HFFc6 (cell line): ENCODE measurements at regions not wholly inside any gene's neighbourhood (a gene's known extent, or its start where the extent isn't known, plus 50 kb on each side); places are given as distances from the start of the nearest gene placed in this dataset.

Source experiments
- DNase-seq: peaks from one replicate; pipeline ENCODE4 v3.0.0-alpha.2; 2018
- H3K27ac Mint-ChIP-seq: 2 replicates; pipeline ENCODE4 v1.8.0; 2020; ENCODE audit warnings: mild to moderate bottlenecking, mixed read lengths
- H3K27me3 Mint-ChIP-seq: 2 replicates; pipeline ENCODE4 v1.8.0; 2021; ENCODE audit warnings: mild to moderate bottlenecking, moderate library complexity, mixed read lengths; ENCODE audit not compliant: insufficient read depth
- H3K36me3 Mint-ChIP-seq: 2 replicates; pipeline ENCODE4 v1.8.0; 2021; ENCODE audit warnings: low read depth, mixed read lengths
- H3K4me1 Mint-ChIP-seq: 2 replicates; pipeline ENCODE4 v1.8.0; 2020; ENCODE audit warnings: low read depth, mixed read lengths
- H3K4me3 Mint-ChIP-seq: 2 replicates; pipeline ENCODE4 v1.8.0; 2020; ENCODE audit warnings: mild to moderate bottlenecking, moderate library complexity, mixed read lengths
- H3K9me3 Mint-ChIP-seq: 2 replicates; pipeline ENCODE4 v1.8.0; 2020; ENCODE audit warnings: mild to moderate bottlenecking, mixed read lengths
- CTCF ChIP-seq: fragments of 200-600 bp; sonication (generic); IDR thresholded peaks from 2 replicates; pipeline ENCODE4 v1.5.0; 2021; ENCODE audit warnings: antibody characterized with exemption, mild to moderate bottlenecking

GRCh38 chr13:54989418-54989817 lies 1960.8 kb downstream of the OLFM4 start:
- no peak for TF ChIP-seq CTCF
- Mint-ChIP-seq H3K4me3 (no peak overlapping the region), H3K27ac (no peak overlapping the region), H3K27me3 (peaks cover 1% of the 10 kb centered on the region), H3K4me1 (no peaks in the 10 kb centered on the region), H3K9me3 (peaks cover 41% of the 10 kb centered on the region), H3K36me3 (0 out of 2 replicates have a peak, but pooled peaks cover 4% of the 10 kb centered on the region)
- no peak for DNase-seq

DNA sequence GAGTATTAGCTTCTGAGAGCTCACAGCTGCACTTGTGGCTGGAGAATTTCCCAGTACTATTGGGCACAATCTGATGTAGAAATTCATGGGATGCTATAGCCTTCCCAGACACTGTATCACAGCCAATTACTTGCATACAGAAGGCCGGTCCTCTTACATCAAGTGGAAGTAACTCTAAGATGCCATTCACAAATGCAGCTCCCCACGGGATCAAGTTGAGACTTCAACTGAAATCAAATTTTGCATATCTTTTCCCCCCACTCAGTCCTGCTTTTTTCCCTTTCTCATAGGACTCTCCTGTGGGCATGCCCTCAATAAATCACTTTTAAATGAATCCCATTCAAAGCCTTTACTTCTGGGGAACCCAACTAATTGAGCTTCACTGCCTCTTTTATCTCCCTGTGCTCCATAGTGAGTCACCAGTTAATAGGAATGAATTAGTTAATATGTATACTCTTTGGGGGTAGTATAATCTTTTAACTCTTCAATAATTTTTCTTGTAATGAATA lies 1970.8 kb downstream of the OLFM4 start:
- H3K9me3 Mint-ChIP-seq: peaks cover 52% of the 10 kb centered on the region
- no peak for DNase-seq
- H3K4me1 Mint-ChIP-seq: no peaks in the 10 kb centered on the region
- H3K27me3 Mint-ChIP-seq: no peaks in the 10 kb centered on the region
- no peak overlapping the region for H3K27ac Mint-ChIP-seq
- no peak for TF ChIP-seq CTCF
- H3K36me3 Mint-ChIP-seq: no peaks in the 10 kb centered on the region
- no peak overlapping the region for H3K4me3 Mint-ChIP-seq

DNA sequence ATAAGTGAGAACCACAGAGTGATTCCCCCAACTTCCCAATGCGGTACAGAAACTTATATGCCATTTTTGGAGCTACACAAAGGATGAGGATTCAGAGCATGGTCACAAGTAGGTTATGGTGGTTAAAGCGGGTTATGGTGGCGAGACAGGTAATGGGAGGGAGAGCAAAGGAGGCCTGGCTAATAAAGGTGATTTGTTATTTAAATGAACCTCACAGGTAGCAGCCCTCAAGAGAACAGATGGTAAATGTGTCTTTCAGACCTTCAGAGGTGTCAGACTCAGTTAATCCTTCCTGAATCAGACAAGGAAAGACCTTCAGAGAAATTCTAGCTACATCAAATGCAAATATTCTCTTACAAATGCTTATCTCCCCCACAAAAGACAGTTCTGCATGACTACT lies 1971.4 kb downstream of the OLFM4 start:
- Mint-ChIP-seq H3K9me3 (peaks cover 53% of the 10 kb centered on the region), H3K4me3 (no peak overlapping the region), H3K27me3 (no peaks in the 10 kb centered on the region), H3K27ac (no peak overlapping the region), H3K36me3 (no peaks in the 10 kb centered on the region), H3K4me1 (no peaks in the 10 kb centered on the region)
- DNase-seq: no peak
- TF ChIP-seq CTCF: no peak

DNA sequence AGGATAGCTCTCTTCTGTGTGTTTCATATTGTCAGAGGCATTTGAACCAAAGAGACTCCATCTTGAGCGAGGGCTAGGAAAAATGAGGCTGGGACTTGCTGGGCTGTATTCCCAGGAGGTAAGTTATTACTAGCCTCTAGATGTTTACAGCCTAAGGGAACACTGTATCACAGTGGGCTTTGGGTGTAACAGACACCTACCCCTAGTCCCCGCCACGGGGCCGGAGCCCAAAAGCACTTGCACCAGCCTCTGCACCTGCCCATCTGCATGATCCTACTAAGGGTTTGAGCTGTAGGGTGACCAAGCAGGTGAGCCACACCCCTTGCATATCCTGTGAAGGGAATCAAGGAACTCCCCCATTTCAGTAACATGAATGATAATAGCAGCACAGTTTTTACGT lies 1972.2 kb downstream of the OLFM4 start:
- TF ChIP-seq CTCF: no peak
- no peak overlapping the region for H3K4me3 Mint-ChIP-seq
- peaks cover 61% of the 10 kb centered on the region for H3K9me3 Mint-ChIP-seq
- H3K36me3 Mint-ChIP-seq: no peaks in the 10 kb centered on the region
- no peaks in the 10 kb centered on the region for H3K27me3 Mint-ChIP-seq
- DNase-seq: no peak
- H3K27ac Mint-ChIP-seq: no peak overlapping the region
- H3K4me1 Mint-ChIP-seq: no peaks in the 10 kb centered on the region

DNA sequence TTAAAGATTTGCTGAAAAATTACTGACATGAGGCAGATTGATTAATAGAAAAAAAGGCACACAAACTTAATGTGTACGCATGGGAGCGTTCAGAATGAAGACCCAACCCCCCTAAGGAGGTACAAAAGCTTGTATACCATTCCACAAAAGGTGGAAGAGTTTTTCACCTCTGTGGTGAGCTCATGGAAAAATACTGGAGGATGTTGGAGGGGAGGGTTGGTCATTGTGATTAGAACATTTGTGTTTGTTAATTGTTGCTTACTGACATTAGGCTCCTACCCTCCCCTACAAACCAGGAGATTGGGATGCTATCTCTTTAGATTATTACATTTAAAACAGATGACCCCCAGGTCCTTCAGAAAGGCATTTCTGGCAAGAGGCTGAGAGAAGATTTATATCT lies 1973.3 kb downstream of the OLFM4 start:
- no peak for TF ChIP-seq CTCF
- no peak overlapping the region for H3K27ac Mint-ChIP-seq
- no peaks in the 10 kb centered on the region for H3K27me3 Mint-ChIP-seq
- H3K4me1 Mint-ChIP-seq: no peaks in the 10 kb centered on the region
- no peak for DNase-seq
- peaks cover 61% of the 10 kb centered on the region for H3K9me3 Mint-ChIP-seq
- no peak overlapping the region for H3K4me3 Mint-ChIP-seq
- no peaks in the 10 kb centered on the region for H3K36me3 Mint-ChIP-seq

DNA sequence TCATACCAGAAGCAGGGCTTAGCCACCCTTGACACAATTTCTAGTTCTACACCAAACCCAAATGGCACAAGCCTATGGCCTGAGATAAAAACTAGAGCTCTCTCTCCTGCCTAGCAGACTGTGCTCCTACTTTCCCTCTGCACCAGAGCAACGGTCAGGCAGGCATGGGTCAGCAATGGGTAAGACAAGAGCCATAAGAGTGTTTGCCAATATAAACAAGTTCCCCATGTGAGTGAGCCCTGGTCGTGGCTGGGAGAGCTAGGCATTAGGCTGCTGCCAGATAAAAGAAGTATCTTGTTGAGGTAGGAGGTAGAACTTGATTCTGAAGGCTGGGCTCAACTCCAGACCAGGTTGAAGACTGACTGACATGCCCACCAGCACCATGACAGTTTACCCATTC lies 1979.1 kb downstream of the OLFM4 start:
- DNase-seq: no peak
- Mint-ChIP-seq H3K4me1 (no peaks in the 10 kb centered on the region), H3K27me3 (no peaks in the 10 kb centered on the region; the same call in 1 of the 2 replicates), H3K36me3 (no peaks in the 10 kb centered on the region), H3K9me3 (peaks cover 52% of the 10 kb centered on the region), H3K27ac (no peak overlapping the region), H3K4me3 (no peak overlapping the region)
- TF ChIP-seq CTCF: no peak
